HG03378 (cell line): ENCODE measurements at regions not wholly inside any gene's neighbourhood (a gene's known extent, or its start where the extent isn't known, plus 50 kb on each side); places are given as distances from the start of the nearest gene placed in this dataset.

Source experiments
- ATAC-seq: cut with Tn5 transposase; IDR thresholded peaks from one replicate; pipeline ENCODE4 v1.9.1; 2021; ENCODE audit warnings: mild to moderate bottlenecking, moderate library complexity; ENCODE audit not compliant: unreplicated experiment

- peak; percentile 88 for ATAC-seq
Measured at GRCh38 chrX:4754878-4755604, 1041.6 kb upstream of the PRKX start.

GRCh38 chrX:4741024-4741423, 1027.6 kb upstream of the PRKX start:
- no peak for ATAC-seq

DNA sequence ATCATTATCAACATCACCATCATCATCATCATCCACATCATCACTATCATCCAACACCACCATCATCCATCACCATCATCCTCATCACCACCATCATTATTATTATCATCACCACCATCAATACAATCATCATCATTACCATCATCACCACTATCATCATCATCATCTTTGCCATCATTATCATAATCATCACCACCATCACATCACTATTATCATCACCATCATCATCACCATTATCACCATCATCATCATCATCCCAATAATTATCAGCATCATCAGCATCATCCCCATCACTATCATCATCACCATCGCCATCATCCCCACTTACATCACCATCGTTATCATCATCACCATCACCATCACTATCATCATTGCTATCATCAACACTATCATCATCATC, 1021.9 kb upstream of the PRKX start:
- ATAC-seq = no peak

DNA sequence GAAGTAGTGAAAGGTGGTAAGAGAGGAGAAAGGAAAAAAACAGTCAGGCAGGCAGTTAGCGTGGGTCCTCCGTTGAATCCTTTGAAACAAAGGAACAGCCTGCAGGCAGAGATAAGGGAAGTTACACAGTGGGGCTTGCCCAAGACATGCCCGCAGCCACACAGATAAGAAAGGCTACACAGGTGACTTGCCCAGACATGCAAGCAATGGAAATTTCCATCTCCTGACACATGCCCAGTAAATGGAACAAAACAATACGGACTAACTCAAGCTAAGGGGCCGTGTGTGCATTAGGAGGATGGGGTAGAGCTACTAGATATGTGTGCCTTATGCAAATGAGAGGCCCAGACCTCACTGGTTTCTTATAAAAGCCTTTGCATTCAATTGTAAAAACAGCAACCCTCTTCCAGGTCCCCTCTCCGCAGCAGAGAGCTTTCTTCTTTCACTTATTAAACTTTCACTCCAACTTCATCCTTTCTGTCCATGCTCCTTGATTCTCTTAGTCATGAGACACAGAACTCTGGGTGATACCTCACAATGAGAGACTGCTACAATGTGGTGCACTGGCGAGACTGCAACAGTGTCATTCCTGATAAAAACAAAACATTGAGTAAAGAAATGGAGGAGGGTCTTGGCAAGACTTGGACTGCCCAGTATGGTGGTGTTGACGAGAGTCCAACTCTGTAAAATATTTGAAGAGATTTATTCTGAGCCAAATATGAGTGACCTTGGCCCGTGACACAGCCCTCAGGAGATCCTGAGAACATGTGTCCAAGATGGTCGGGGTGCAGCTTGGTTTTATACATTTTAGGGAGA, 997.4 kb upstream of the PRKX start:
- peak; percentile 87 for ATAC-seq

GRCh38 chrX:4708970-4709760, 995.7 kb upstream of the PRKX start:
- no peak for ATAC-seq

DNA sequence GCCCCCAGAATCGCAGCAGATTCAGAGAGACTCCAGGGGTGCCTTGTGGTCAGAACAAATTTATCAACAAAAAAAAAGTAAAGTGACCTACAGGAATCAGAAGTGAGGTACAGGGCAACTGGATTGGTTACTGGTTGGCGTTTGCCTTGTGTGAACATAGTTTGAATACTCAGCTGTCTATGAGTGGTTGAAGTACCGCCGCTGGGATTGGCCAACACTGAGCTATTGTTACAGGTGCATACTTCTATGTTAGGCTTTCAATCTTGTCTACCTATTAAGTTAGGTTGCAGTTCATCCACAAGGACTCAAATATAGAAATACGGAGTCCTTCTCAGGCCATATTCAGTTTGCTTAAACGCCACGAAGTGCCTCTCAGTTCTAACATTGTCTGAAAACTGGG, 993.5 kb upstream of the PRKX start:
- no peak for ATAC-seq

DNA sequence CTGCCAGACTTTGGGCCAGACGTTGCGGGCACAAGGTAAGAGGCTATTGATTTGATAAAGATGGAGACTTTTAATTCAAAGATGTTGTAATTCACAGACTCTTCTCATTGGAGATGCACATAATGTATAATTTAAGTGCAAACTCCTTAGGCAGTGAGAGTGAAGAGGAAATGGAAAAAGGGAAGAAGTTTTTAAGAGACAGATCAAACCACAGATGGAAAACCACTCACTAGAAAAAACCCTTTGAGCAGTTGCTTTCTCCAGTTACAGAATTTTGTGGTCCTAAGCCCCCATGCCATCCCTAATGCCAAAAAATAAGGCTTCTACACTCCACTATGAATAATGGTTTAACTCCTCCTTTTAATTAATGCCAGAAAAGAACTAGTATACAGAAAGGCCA, 977.1 kb upstream of the PRKX start:
- no peak for ATAC-seq

DNA sequence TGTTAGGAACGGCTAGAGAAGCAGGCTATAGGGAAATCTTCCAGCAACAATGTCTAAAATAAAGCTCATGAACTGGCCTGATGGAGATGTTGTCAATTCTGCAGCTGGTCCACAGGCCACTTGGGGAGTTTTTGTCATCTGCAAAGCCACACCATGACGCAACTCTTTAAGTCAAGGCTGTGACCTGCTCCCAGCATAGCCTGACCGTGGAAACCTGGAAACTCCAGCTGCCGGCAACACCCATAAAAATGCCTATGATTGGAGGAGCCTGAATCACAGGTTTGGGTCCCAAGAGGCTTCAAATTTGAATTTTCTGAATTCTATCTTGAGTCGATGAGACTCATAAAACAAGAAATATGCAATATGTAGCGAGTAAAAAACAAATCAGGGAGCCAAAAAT, 969.2 kb upstream of the PRKX start:
- ATAC-seq = no peak

GRCh38 chrX:4675686-4676300, 962.3 kb upstream of the PRKX start:
- no peak for ATAC-seq

GRCh38 chrX:4674028-4674782, 960.8 kb upstream of the PRKX start:
- ATAC-seq = no peak

- no peak for ATAC-seq
Measured at GRCh38 chrX:4671344-4671743, 957.9 kb upstream of the PRKX start.

- no peak for ATAC-seq
Measured at GRCh38 chrX:4670606-4671005, 957.2 kb upstream of the PRKX start.

GRCh38 chrX:4668802-4669536, 955.5 kb upstream of the PRKX start:
- no peak for ATAC-seq

- ATAC-seq = no peak
Measured at GRCh38 chrX:4663085-4663484, 949.6 kb upstream of the PRKX start.

- no peak for ATAC-seq
Measured at GRCh38 chrX:4661771-4662170, 948.3 kb upstream of the PRKX start.

GRCh38 chrX:4656419-4656818, 943.0 kb upstream of the PRKX start:
- no peak for ATAC-seq

DNA sequence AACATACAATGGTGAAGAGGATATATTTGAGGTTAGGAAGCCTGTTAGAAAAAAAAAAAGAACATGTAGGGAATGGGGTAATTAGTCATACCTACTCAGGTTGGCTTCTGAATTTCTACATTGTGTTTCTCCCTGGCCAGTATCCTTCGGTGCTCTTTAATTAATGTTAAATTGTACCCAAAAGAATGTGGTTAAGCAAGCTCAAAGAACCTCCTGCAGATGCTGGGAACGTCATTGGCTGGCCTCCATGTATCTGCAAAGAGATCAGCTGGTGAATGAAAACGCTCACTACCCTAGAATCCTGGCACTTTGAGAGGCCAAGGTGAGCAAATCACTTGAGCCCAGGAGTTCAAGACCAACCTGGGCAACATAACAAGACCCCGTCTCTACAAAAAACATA, 942.3 kb upstream of the PRKX start:
- no peak for ATAC-seq

- ATAC-seq = no peak
Measured at GRCh38 chrX:4642114-4642513, 928.7 kb upstream of the PRKX start.

- no peak for ATAC-seq
Measured at GRCh38 chrX:4638036-4638435, 924.6 kb upstream of the PRKX start.

DNA sequence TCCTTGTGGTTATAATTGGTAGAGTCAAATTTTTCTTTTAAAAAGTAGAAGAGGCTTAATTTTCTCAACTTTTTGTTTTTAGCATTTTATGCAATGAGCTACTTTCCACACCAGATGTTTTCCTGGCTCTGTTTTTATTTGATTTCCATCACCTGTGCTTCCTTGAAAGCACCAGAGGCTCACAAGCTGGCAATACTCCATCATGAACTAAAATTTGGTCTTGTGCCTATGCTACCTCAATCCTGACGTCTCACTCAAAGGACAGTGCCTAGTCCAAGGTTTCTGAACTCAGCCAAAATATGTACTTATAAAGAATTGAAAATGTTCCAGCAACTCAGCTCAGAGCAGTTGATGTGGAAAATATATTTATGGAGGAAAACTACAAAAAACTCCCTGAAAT, 914.0 kb upstream of the PRKX start:
- ATAC-seq = no peak
